ENCODE measurements at regions not wholly inside any gene's neighbourhood (a gene's known extent, or its start where the extent isn't known, plus 50 kb on each side); places are given as distances from the start of the nearest gene placed in this dataset.
"Not testable (repeated sequence)": the region's sequence is repeated elsewhere in the genome, so short reads cannot be mapped to it uniquely, and the experiment has no call there.

DNA sequence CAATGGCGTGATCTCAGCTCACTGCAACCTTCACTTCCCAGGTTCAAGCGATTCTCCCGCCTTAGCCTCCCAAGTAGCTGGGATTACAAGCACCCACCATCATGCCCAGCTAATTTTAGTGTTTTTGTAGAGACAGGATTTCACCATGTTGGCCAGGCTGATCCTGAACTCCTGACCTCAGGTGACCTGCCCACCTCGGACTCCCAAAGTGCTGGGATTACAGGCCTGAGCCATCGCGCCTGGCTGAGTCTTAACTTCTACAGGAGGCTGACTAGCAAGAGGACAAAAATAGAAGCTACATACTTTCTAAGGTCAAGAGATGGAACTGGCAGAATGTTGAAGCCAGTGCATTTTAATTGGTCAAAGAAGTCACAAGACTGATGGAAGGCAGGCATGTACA lies 2296.2 kb upstream of the RAG2 start:
- not testable (repeated sequence) for DNase-seq (ENCODE audit: low read depth, low spot score)

DNA sequence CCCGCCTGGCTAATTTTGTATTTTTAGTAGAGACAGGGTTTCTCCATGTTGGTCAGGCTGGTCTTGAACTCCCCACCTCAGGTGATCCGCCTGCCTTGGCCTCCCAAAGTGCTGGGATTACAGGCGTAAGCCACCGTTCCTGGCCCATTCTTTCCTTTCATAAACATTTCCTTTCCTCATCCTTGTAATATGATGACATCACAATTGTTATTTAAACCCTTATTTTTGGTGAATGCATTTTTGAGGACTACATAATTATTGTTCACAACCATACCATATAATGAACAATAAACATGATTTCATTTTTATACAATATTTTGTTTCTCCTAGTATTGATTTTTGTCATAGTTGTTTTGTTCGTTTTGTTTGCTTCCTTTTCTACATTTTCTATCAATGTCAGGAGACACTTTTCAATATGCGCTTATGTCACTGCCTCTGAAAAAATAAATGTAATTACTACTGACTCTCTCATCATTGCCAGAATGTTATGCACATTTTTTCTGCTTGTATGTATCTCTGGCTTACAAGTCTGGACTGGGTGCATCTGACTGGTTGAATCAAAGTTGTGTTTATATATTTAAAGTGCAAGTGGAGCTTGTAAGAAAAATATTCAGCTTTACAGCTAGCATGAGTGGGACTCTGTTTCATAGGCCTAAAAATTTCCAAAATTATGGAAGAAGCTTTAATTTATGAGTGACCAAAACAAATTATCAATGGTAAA lies 2286.3 kb upstream of the RAG2 start:
- DNase-seq (ENCODE audit: low read depth, low spot score): no peak

DNA sequence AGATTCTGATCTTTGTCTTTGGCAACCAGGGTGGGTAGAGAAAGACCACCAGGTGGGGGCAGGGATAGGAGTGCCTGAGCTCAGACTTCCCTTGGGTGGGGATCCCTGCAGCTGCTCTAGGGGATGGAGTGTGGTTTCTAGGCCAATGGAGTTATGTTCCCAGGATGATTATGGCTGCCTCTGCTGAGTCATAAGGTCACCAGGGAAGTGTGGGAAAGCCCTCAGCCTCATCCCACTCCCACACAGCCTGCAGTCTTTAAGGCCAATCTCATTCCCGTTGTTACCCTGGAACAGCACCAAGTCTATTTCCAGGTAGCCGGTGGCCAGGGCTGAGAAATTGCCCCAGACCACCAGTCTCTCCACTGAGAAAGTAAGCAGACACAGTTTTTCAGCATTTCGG lies 2269.3 kb upstream of the RAG2 start:
- DNase-seq (ENCODE audit: low read depth, low spot score): no peak

DNA sequence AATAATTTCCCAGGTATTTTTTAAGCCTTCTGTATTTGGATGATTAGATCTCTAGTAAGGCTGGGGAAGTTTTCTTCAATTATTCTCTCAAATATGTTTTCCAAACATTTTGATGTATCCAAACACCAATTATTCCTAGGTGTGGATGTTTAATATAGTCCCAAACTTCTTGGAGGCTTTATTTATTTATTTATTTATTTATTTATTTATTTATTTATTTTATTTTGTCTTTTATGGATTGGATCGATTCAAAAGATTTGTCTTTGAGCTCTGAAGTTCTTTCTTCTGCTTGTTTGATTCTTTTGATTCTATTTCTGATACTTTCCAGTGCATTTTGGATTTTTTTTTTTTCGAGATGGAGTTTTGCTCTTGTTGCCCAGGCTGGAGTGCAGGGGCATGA lies 2267.9 kb upstream of the RAG2 start:
- DNase-seq (ENCODE audit: low read depth, low spot score): no peak

DNA sequence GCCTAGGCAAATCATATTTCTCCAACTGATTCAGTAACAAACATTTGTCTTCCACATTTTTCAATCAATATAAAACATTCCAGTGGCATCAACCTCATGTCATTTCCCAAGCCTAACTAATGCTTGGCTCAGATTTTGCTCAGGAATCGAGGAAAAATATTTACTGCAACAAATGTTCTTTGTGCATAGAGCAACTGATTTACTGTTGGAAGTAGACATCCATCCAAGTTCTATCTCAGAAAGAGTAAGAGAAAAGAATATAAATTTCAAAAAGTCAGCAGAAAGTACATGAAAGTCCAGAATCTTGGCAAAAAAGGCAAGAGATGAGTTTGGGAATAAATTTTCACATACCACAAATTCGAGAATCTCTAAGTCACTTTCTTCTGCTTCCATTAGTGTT lies 2245.0 kb upstream of the RAG2 start:
- no peak for DNase-seq (ENCODE audit: low read depth, low spot score)

DNA sequence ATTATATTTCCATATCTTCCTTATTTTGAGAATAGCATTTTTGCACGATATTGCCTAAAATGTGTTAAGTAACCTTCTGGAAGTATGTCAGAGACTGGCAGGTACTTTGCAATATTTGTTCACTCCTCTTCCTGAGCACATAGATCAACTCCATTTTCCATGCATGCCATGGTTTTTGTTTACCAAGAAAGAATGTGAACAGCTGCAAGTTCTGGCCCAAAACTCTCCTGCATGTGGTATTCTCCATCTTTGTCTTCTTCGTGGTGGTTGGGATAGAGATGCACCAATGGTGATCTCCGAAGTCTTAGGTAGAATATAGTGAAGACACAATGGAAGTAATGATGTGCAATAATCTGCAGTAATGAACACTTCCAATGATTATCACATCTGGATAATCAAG lies 2241.0 kb upstream of the RAG2 start:
- no peak for DNase-seq (ENCODE audit: low read depth, low spot score)

DNA sequence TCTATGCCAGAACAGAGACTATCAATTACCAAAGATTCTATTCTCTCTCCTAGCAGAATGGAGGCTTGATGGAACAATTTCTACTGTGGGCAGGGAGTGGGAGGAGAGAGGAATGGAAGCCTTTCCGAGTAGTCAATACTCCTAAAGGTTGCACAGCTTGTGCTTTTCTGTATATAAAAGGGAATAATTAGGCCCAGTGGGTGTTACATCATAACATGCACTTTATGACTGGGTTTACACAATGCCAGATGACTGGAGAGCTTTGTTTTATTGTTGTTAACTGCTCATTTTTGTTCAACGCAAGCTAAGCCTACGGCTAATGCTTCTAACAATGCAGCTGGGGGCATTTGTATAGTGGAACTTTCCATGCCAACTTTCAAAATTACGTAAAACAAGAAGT lies 2237.9 kb upstream of the RAG2 start:
- DNase-seq (ENCODE audit: low read depth, low spot score): no peak

DNA sequence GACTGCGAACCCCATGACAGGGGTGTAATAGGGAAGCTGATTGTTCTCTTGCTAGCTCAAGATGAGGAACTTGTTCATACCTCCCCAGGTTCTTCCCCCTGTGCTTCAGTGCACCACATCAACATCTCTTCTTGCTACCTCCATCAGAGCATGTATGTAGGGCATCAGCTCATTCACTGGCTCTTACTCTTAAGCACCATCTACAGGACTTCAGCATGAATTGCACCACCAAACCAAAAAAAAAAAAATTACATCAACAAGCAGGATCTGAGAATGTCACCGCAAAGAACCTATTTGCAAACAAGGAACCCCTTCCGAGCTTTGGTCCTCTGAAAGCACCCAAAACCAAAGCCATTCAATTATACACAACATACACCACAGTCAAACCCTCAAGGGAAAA lies 2226.5 kb upstream of the RAG2 start:
- no peak for DNase-seq (ENCODE audit: low read depth, low spot score)

DNA sequence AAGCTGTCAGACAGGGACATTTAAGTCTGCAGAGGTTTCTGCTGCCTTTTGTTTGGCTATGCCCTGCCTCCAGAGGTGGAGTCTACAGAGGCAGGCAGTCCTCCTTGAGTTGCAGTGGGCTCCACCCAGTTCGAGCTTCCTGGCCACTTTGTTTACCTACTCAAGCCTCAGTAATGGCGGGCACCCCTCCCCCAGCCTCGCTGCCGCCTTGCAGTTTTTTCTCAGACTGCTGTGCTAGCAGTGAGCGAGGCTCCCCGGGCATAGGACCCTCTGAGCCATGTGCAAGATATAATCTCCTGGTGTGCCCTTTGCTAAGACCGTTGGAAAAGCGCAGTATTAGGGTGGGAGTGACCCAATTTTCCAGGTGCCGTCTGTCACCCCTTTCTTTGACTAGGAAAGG lies 2223.8 kb upstream of the RAG2 start:
- DNase-seq (ENCODE audit: low read depth, low spot score): not testable (repeated sequence)

DNA sequence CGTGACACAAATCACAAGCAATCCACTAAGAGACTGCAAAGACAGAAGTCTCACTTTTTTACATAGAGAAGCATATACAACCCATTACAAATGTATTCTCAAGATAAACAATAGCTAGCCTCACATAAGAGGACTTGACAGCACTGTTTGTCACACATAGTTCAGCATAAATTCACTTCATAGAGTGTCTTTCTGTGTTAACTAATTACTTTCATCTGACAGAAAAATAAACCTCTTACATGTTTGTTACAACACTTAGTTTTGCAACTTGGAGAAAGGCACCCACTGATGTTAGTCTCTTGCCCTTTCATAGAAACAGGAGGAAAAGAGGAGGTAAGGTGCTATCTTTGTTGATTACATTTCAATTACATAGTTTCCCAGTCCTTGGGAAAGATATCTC lies 2221.9 kb upstream of the RAG2 start:
- DNase-seq (ENCODE audit: low read depth, low spot score): no peak

DNA sequence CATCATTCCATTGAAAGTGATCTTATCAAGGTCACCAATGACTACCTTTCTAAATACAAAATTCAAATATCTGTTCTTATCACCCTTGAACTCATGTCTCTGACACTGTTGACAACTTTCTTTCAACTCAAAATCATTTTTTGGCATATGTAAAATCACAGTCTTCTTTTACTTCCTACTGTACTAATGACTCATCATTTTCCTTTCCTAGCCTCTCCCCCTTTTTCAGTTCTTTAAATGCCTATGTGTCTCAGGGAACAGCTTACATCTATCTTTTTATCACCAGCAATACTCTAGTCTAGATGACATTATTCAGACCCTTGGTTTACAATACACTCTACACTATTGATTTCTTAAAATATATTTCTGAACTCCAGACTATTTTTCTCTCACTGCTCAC lies 2220.7 kb upstream of the RAG2 start:
- DNase-seq (ENCODE audit: low read depth, low spot score): no peak

DNA sequence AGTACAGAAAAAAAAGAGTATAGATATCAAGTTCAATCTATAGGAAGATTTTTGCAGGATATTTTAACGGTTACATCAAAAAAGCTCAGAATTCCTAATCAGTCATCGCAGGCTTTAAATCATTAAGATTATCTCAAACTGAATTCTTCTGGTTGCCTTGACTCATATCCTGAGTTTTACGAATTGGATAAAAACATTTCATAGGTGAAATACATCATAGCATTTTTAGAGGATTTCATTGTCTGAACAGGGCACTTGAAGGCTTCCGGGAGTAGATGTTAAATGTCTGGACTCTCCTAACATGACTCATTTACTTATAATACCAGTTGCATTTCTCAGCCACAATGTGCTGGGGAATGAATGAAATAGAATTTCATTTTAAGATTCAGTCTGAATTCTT lies 2216.6 kb upstream of the RAG2 start:
- no peak for DNase-seq (ENCODE audit: low read depth, low spot score)

DNA sequence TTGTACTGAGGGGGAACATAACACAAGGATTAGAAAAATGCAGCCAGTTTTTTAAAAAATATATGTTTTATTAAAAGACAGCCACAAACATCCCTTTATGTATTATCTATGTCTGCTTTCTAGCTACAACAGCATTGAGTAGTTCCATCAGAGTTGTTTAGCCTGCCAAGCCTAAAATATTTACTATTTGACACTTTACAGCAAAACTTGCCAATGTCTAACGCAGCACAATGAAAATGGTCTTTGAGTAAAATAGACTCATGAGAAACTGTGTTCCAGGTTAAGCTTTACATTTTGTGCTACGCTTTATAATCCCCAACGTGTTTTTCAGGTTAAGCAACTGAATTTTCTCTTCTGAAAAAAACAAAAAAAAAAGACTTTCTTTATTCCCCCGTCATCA lies 2211.5 kb upstream of the RAG2 start:
- no peak for DNase-seq (ENCODE audit: low read depth, low spot score)

DNA sequence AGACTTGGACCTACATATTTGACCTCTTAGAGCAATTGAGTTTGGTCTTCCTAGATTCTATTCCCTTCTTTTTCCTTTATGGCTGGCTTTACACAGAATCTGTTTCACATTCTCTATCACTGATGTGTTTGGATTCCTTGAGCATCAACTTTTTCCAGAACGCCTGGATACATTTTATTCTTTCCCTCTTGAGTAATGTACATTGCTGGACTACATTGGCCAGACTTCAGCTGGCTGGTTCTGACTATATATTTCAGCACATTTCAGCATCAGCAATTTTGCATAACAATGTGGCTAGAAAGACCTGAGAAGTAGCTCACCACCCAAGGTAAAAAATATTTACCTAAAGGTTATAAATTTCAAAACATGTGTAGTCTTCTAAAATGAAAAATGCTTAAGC lies 2198.2 kb upstream of the RAG2 start:
- DNase-seq (ENCODE audit: low read depth, low spot score): no peak

DNA sequence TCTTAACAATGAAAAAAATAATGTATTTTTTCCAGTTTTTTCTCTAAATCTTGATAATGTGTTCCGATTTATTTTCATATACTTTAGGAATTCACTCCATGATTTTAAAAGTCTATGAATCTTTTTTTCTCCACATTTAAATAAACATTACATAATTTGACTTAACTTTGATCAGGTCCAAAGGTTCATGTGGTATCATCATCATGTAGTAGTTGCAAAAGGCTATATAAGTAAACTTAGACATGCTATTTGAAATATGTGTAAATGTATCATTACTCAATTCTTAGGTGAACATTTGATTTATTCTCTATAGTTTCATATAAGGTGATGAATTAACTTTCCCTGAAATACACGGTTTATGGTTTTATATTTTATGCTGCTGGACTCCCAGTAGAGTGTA lies 2197.0 kb upstream of the RAG2 start:
- no peak for DNase-seq (ENCODE audit: low read depth, low spot score)

DNA sequence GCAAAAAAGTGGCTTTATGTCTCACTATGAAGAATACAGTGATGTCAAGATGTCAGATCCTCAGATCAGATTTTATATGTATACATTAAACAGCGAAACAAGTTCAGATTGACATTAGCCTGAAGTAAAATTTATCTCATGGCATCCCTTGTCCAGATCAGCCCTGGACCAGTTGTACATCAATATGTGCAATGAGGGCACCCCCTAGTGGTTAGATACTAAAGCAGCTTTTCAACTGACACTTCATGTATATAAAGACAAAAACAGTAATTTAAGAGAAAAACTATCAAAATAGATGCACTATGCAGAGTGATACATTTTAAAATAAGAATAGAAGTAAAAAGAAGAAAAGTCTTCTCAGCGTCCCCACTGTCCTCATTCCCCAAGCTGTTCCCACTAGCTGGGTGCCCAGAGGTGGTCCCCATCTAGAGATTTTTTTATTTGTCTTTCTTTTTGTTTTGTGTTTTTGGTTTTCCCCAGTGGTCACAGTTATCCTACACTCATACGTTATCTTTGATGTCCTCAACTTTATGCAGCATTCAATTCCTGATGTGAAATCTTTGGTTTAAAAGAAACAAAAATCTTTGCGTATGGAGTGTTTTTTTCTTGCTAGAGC lies 2193.4 kb upstream of the RAG2 start:
- DNase-seq (ENCODE audit: low read depth, low spot score): peak; percentile 52

DNA sequence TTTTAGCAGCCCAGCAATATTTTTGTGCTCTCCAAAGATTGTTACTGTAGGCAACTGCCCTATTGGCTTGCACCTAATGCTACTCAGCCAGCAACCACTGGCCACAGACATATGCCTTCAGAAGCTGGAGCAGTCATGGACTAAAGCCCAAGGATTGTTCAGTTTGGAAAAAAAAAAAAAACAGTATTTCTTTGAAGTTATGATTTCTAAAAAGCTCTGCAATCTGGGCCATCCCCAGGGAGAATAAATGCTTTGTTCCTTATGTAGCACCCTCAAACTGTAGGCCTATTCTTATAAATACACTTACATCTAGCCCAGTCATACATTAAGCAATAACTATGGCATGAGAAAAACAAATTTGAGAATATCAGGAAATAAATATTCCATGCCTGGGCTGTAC lies 2190.5 kb upstream of the RAG2 start:
- no peak for DNase-seq (ENCODE audit: low read depth, low spot score)

DNA sequence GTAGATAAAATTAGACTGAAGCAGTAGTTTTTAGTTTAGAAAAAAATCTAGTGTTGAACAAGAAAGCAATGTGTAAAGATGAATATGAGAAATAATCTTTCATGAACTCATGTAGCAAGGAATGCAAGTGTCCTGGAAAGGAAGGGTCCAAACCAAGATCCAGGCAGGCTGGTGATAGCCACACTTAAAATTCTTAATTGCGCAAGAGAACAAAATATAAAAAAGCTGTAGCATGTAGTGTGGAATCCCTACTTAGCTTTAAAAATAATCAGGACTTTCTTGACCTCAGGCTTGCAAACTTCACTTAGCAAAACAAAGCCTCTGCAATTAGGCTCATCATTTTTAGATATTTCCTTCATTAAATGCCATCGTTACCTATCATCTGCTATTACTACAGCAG lies 2186.1 kb upstream of the RAG2 start:
- no peak for DNase-seq (ENCODE audit: low read depth, low spot score)

DNA sequence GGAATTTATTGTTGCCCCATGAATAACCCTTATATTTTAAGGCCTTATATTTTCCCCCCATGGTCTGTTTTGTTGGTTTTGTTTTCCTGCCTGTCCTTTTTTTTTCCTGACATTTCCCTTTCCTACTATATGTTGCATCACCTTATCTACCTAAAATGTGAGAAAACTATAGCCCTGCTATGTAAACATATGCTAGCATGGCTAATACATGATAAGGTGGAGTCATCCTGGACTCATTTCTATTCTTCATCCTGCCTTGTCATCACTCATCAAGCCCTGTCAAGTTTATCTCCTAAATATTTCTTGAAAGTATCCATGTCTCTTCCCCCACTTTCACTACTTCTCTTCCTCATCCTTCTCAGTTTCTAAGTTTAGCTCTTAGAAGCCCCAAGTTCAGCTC lies 2168.8 kb upstream of the RAG2 start:
- DNase-seq (ENCODE audit: low read depth, low spot score): no peak

DNA sequence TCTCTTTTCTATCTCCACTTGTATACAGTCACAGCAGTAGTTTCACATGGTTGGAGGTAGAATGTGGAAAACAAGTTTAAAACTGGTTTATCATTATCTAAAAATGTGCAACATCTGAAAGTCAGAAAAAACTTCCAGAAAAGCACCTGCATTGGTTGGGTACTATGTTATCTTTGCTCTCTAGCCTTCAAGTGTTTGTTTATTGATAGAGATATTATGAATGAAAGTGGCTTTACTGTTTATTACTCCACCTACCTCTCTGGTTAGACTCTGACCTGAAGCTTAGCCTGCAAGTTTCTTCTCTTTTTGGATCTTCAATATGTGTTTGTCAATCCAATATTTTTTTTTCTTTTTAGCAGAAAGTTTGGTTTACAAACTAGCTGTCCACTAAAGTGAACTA lies 2161.4 kb upstream of the RAG2 start:
- DNase-seq (ENCODE audit: low read depth, low spot score): no peak

DNA sequence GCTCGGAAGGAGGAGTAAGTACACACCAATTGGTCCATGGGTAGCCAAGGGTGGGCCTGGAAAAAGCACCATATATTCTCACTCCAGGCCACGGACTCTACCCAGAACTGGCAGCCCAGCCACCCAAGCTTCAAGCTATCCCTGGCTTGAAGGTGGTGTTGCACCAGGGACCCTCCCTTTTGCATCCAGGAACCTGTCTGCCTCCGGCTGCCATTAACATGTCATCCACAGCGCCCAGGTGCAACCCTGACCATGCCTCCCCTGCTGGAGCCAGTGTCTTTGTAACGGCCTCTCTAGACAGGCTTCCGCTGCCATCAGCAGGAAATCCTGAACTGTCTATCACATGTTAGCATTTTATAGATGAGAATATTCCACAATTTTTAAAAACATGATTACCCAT lies 2158.5 kb upstream of the RAG2 start:
- no peak for DNase-seq (ENCODE audit: low read depth, low spot score)

DNA sequence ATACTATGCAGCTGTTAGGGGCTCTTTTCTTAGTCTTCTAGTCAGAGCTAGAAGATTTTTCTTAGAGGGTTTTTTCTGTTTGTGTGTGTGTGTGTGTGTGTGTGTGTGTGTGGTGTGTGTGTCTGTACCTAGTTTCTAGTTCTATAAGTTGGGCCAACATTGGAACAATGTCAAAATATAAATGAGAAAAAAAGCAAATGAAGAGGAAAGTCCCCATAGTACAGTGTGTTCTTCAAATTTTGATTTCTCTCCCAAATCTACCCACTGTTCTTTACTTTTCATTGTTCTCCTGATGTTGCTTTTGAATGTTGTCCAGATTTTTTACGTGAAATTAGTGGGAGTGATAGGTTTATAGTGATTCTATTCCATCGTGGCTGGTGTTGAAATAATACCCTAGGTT lies 2153.4 kb upstream of the RAG2 start:
- DNase-seq (ENCODE audit: low read depth, low spot score): no peak

DNA sequence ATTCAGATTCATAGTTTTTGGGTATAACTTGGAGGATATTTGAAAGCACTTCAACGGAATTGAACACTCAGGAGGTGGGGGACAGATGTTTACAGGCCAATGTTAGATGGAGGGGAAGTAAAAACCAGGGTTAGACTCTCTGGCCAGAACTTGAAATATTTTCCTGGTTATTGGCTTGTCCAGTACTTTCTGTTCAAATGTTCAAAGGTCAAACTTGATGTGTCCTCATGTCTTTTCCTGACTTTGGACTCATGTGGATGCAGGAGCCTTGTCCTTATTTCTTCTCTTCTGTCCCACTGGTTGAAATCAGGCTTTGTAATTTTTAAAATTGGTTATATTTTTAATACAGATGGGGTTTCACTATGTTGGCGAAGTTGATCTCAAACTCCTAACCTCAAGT lies 2148.5 kb upstream of the RAG2 start:
- DNase-seq (ENCODE audit: low read depth, low spot score): not testable (repeated sequence)

DNA sequence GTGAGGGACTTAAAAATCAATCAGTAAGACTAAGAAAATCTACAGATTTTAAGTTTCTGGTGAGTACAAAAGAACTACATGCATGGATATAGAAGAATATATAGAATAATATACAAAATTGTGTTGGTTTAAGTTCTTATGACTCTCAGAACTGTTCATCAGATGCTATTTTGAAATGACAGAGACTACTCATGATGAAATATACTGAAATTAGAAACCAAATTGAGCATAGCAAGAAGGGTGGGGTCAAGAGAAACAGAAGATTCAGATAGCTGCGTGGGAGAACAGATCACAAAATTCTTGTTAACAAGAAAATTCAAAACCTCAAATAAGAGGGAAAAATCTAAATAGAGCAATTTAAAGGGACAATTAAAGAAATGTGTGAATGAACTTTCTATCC lies 2125.3 kb upstream of the RAG2 start:
- DNase-seq (ENCODE audit: low read depth, low spot score): no peak

All from smooth muscle cell of the brain vasculature (primary cell).